ENCODE measurements at regions not wholly inside any gene's neighbourhood (a gene's known extent, or its start where the extent isn't known, plus 50 kb on each side); places are given as distances from the start of the nearest gene placed in this dataset.

GRCh38 chr10:78923647-78924318 is 145.0 kb upstream of the ZMIZ1 start:
- intact Hi-C loops (cut with DNase I; ENCODE audit: low total_unique reads) = no loop called here
- Histone ChIP-seq H3K27ac (no peak overlapping the region), H3K4me3 (no peak overlapping the region), H3K36me3 (ENCODE audit: low read depth, missing control alignments) (no peaks in the 10 kb centered on the region), H3K9me3 (no peaks in the 10 kb centered on the region), H3K27me3 (no peaks in the 10 kb centered on the region), H3K4me1 (no peaks in the 10 kb centered on the region)
- 88 to 92% methylated on average over 15 of the region's 15 CpGs for WGBS, 2 donors
- TF ChIP-seq POLR2A (IDR thresholded peaks at IDR 0.05) (no peak), CTCF (IDR thresholded peaks at IDR 0.05) (no peak)
- DNase-seq = no peak

- intact Hi-C loops (cut with DNase I; ENCODE audit: low total_unique reads) = no loop called here
- Histone ChIP-seq H3K27ac (no peak overlapping the region), H3K9me3 (no peaks in the 10 kb centered on the region), H3K36me3 (ENCODE audit: low read depth, missing control alignments) (no peaks in the 10 kb centered on the region), H3K4me1 (no peaks in the 10 kb centered on the region), H3K4me3 (no peak overlapping the region), H3K27me3 (no peaks in the 10 kb centered on the region)
- TF ChIP-seq CTCF (IDR thresholded peaks at IDR 0.05) (no peak), POLR2A (IDR thresholded peaks at IDR 0.05) (no peak)
- DNase-seq = no peak
- 76 to 90% methylated on average over 7 of the region's 7 CpGs for WGBS, 2 donors
Measured at GRCh38 chr10:78924319-78925003, 144.3 kb upstream of the ZMIZ1 start.

DNA sequence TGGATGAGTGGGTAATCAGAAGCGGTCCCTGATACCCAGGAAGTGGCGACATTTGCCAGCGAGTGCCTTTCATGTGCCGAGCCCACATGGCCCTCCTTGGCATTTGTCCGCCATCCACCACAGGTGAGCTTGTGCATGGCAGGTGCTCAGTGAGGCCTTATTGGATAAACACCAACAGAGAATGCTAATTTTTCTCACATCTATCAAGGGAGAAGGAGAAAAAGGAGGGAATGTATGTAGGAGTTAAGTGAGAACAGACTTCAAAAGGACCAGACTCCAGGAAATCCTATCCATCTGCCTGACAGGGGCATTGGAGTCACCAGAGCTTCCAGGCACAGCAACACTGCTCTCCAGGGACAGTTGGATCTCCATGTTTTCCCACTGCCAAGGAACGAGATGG is 143.5 kb upstream of the ZMIZ1 start:
- no peaks in the 10 kb centered on the region for H3K27me3 ChIP-seq
- H3K4me1 ChIP-seq = no peaks in the 10 kb centered on the region
- no peak overlapping the region for H3K27ac ChIP-seq
- TF ChIP-seq POLR2A (IDR thresholded peaks at IDR 0.05) (no peak), CTCF (IDR thresholded peaks at IDR 0.05) (no peak)
- intact Hi-C loops (cut with DNase I; ENCODE audit: low total_unique reads) = no loop called here
- no peak for DNase-seq
- 96 to 99% methylated on average over 6 of the region's 6 CpGs for WGBS, 2 donors
- H3K4me3 ChIP-seq = no peak overlapping the region
- no peaks in the 10 kb centered on the region for H3K9me3 ChIP-seq
- no peaks in the 10 kb centered on the region for H3K36me3 ChIP-seq (ENCODE audit: low read depth, missing control alignments)

DNA sequence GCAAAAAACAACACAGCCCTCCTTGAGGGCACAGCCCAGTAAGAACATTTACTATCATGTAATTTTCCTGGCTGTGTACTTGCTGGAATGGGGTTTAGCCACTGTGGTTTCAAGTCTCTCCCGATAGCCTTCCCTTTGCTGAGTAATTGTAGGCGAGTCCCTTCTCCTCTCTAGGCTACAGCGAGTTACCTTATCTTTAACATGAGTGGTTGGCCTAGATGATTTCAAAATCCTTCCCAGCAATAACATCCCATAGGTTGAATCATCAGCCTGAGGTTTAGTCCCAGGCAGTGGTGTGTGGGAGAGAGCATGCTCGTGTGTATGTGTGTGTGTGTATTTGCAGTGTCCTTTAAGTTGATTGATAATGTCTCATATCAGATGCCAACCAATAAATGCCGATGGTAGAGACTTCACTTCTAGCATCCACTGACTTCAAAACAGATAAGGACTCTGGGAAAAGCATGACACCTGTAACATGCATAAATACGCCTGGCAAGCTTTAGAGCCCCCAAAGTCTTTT is 142.9 kb upstream of the ZMIZ1 start:
- no peaks in the 10 kb centered on the region for H3K36me3 ChIP-seq (ENCODE audit: low read depth, missing control alignments)
- WGBS, 2 donors = 81 to 89% methylated on average over 6 of the region's 6 CpGs
- intact Hi-C loops (cut with DNase I; ENCODE audit: low total_unique reads) = no loop called here
- TF ChIP-seq CTCF (IDR thresholded peaks at IDR 0.05) (no peak), POLR2A (IDR thresholded peaks at IDR 0.05) (no peak)
- no peak for DNase-seq
- H3K27me3 ChIP-seq = no peaks in the 10 kb centered on the region
- H3K9me3 ChIP-seq = no peaks in the 10 kb centered on the region
- H3K4me3 ChIP-seq = no peak overlapping the region
- H3K27ac ChIP-seq = no peak overlapping the region
- H3K4me1 ChIP-seq = peaks cover under 1% of the 10 kb centered on the region

Data from testis (tissue), 2 donors.